Sigmoid colon (tissue), 4 donors: ENCODE measurements at regions not wholly inside any gene's neighbourhood (a gene's known extent, or its start where the extent isn't known, plus 50 kb on each side); places are given as distances from the start of the nearest gene placed in this dataset.

ENCODE experiments used
- CTCF ChIP-seq, 4 experiments: fragments of 450-650 bp in 3 of 4; fragments of 200-600 bp in 1 of 4; IDR thresholded peaks; one replicate each; pipeline ENCODE4 v1.5.1; 2016 to 2019; ENCODE audit warnings: antibody characterized with exemption in 4 of 4, mild to moderate bottlenecking in 3 of 4, moderate library complexity in 2 of 4
- EP300 ChIP-seq, 4 donors: sonication (generic); formaldehyde crosslinking; IDR thresholded peaks; one replicate each; pipeline ENCODE4 v1.6.1; 2017; ENCODE audit warnings: antibody characterized with exemption in 4 of 4

GRCh38 chr13:84917252-84917878, 881.9 kb downstream of the SLITRK6 start:
- no peak for TF ChIP-seq EP300 (IDR thresholded peaks at IDR 0.05)
- TF ChIP-seq CTCF (IDR thresholded peaks at IDR 0.05): peak in 3 of 4 experiments; percentile 19 to 46 (median 40)
